ENCODE measurements at regions not wholly inside any gene's neighbourhood (a gene's known extent, or its start where the extent isn't known, plus 50 kb on each side); places are given as distances from the start of the nearest gene placed in this dataset.

DNA sequence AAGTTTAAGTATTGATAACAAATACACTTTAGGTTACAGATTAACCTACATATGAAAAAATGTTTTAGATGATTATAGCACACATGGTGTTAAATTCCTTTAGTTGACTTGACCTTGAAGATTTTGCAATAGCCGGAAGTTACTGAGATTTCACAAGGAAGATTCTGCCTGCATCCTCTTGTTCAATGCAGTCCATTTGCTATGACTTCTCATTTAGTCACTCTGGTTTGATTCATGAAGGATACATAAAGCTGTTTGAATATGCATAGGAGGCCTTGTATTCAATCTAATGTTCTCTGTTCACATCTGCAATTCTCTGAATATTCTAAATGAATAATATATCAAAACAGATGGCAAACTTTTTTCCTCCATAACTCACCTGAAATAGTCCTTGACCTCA is 870.2 kb upstream of the GOT2 start:
- Histone ChIP-seq H3K9me3 (ENCODE audit: control insufficient read depth, insufficient read depth, low read depth, low read length) (no peaks in the 10 kb centered on the region), H3K36me3 (ENCODE audit: control insufficient read depth, insufficient read depth, low read length) (no peaks in the 10 kb centered on the region), H3K27ac (ENCODE audit: low read length) (no peak overlapping the region), H3K4me3 (ENCODE audit: low read depth in 2 of 2, low read length in 2 of 2) (no peak overlapping the region), H3K4me1 (ENCODE audit: control insufficient read depth, insufficient read depth, low read length) (no peaks in the 10 kb centered on the region), H3K27me3 (ENCODE audit: control insufficient read depth, insufficient read depth, low read length) (no peaks in the 10 kb centered on the region)
- no peak for ATAC-seq
- BruUV-seq (replicated peaks), result no TSS peak
- no peak for DNase-seq (ENCODE audit: low read depth, low spot score)
- ChIA-PET POLR2A (no interaction called here), CTCF (no interaction called here)
- intact Hi-C loops (cut with micrococcal nuclease; ENCODE audit: unreplicated experiment), result no loop called here
- no peak for TF ChIP-seq POLR2AphosphoS5 (IDR thresholded peaks at IDR 0.05; ENCODE audit: low read depth, low read length)
- in situ Hi-C loops (cut with HindIII; ENCODE audit: low pct_unique_long_range_greater_than_20kb, low sequenced_read_pairs), result no loop called here

DNA sequence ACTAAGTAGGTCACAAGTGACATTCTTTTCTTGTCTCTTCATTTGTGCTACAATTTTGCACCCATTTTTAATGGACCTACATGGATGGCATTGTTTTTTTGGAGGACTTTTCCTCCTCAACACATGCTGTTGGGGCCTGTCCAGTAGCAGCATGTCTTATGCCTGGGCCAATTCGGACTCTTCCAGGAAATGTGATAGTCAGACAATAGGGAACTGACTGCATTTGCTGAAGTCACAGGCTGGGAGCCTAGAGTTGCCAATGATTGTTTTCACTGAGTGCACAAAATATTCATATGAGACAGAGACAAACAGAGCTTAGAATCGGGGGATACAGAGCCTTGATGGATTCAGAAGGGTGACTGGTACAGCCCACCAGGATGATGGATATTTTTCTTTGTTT is 867.3 kb upstream of the GOT2 start:
- H3K4me3 ChIP-seq (ENCODE audit: low read depth in 2 of 2, low read length in 2 of 2), result no peak overlapping the region
- H3K9me3 ChIP-seq (ENCODE audit: control insufficient read depth, insufficient read depth, low read depth, low read length), result no peaks in the 10 kb centered on the region
- CTCF ChIA-PET, result no interaction called here
- BruUV-seq (replicated peaks), result no TSS peak
- intact Hi-C loops (cut with micrococcal nuclease; ENCODE audit: unreplicated experiment) (no loop called here), in situ Hi-C loops (cut with HindIII; ENCODE audit: low pct_unique_long_range_greater_than_20kb, low sequenced_read_pairs) (no loop called here)
- H3K27me3 ChIP-seq (ENCODE audit: control insufficient read depth, insufficient read depth, low read length), result no peaks in the 10 kb centered on the region
- H3K36me3 ChIP-seq (ENCODE audit: control insufficient read depth, insufficient read depth, low read length), result no peaks in the 10 kb centered on the region
- ATAC-seq (no peak), DNase-seq (ENCODE audit: low read depth, low spot score) (no peak)
- no peak overlapping the region for H3K27ac ChIP-seq (ENCODE audit: low read length)
- POLR2A ChIA-PET, result no interaction called here
- no peaks in the 10 kb centered on the region for H3K4me1 ChIP-seq (ENCODE audit: control insufficient read depth, insufficient read depth, low read length)
- TF ChIP-seq SIN3A (IDR thresholded peaks at IDR 0.05; ENCODE audit: borderline replicate concordance, insufficient read depth, low read depth, low read length) (no peak), TCF7L2 (IDR thresholded peaks at IDR 0.05; ENCODE audit: low read depth, low read length) (no peak), POLR2AphosphoS5 (IDR thresholded peaks at IDR 0.05; ENCODE audit: low read depth, low read length) (no peak)
- TF ChIP-seq, protein P1, sequence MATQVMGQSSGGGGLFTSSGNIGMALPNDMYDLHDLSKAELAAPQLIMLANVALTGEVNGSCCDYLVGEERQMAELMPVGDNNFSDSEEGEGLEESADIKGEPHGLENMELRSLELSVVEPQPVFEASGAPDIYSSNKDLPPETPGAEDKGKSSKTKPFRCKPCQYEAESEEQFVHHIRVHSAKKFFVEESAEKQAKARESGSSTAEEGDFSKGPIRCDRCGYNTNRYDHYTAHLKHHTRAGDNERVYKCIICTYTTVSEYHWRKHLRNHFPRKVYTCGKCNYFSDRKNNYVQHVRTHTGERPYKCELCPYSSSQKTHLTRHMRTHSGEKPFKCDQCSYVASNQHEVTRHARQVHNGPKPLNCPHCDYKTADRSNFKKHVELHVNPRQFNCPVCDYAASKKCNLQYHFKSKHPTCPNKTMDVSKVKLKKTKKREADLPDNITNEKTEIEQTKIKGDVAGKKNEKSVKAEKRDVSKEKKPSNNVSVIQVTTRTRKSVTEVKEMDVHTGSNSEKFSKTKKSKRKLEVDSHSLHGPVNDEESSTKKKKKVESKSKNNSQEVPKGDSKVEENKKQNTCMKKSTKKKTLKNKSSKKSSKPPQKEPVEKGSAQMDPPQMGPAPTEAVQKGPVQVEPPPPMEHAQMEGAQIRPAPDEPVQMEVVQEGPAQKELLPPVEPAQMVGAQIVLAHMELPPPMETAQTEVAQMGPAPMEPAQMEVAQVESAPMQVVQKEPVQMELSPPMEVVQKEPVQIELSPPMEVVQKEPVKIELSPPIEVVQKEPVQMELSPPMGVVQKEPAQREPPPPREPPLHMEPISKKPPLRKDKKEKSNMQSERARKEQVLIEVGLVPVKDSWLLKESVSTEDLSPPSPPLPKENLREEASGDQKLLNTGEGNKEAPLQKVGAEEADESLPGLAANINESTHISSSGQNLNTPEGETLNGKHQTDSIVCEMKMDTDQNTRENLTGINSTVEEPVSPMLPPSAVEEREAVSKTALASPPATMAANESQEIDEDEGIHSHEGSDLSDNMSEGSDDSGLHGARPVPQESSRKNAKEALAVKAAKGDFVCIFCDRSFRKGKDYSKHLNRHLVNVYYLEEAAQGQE (IDR thresholded peaks at IDR 0.05; ENCODE audit: insufficient read depth in 1 of 2, low read depth in 2 of 2, low read length in 1 of 2), result no peak

DNA sequence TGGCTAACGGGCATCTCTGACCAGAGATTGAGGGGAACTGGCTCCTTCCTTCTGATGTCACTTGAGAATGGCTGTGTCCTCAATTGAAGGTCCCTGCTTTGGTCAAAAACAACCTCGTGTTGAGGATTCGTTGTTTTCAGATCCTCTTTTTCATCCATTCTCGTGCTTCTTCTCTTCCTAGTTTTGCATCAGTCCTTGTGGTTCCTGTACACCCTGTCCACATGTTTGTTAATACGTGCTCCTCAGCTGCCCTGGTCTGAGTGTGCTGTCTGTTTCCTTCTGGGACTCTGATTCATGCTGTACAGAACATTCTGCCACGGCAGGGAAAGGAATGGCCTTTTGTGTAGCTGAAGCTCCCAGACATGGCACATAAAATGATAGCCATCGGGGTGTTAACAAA is 863.2 kb upstream of the GOT2 start:
- no peaks in the 10 kb centered on the region for H3K4me1 ChIP-seq (ENCODE audit: control insufficient read depth, insufficient read depth, low read length)
- no TSS peak for BruUV-seq (replicated peaks)
- ATAC-seq, result no peak
- TF ChIP-seq POLR2AphosphoS5 (IDR thresholded peaks at IDR 0.05; ENCODE audit: low read depth, low read length), result no peak
- TF ChIP-seq TCF7L2 (IDR thresholded peaks at IDR 0.05; ENCODE audit: low read depth, low read length), result no peak
- no peaks in the 10 kb centered on the region for H3K36me3 ChIP-seq (ENCODE audit: control insufficient read depth, insufficient read depth, low read length)
- no peaks in the 10 kb centered on the region for H3K9me3 ChIP-seq (ENCODE audit: control insufficient read depth, insufficient read depth, low read depth, low read length)
- POLR2A ChIA-PET, result no interaction called here
- DNase-seq (ENCODE audit: low read depth, low spot score), result no peak
- H3K27me3 ChIP-seq (ENCODE audit: control insufficient read depth, insufficient read depth, low read length), result no peaks in the 10 kb centered on the region
- no peak overlapping the region for H3K27ac ChIP-seq (ENCODE audit: low read length)
- no peak overlapping the region for H3K4me3 ChIP-seq (ENCODE audit: low read depth in 2 of 2, low read length in 2 of 2)
- in situ Hi-C loops (cut with HindIII; ENCODE audit: low pct_unique_long_range_greater_than_20kb, low sequenced_read_pairs), result no loop called here
- intact Hi-C loops (cut with micrococcal nuclease; ENCODE audit: unreplicated experiment), result no loop called here
- CTCF ChIA-PET, result no interaction called here

DNA sequence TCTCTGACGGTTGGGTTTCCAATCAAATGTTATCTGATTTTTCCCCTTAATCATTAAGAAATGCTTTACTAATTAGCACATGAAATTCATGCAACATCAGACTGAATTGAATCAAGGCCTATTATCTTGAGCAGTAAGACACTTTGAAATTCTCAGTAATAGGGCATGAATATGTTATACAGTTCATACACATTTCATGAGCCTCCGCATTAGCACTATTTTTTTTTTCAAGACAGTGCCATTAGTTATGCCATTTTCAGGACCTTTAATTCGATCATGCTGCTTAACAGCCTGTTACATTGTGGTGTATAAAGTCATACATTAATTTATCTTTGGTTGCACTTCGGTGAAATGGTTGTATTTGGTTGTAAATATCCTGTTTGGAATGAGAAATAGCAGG is 862.6 kb upstream of the GOT2 start:
- in situ Hi-C loops (cut with HindIII; ENCODE audit: low pct_unique_long_range_greater_than_20kb, low sequenced_read_pairs) (no loop called here), intact Hi-C loops (cut with micrococcal nuclease; ENCODE audit: unreplicated experiment) (no loop called here)
- no TSS peak for BruUV-seq (replicated peaks)
- Histone ChIP-seq H3K4me3 (ENCODE audit: low read depth in 2 of 2, low read length in 2 of 2) (no peak overlapping the region), H3K27me3 (ENCODE audit: control insufficient read depth, insufficient read depth, low read length) (no peaks in the 10 kb centered on the region), H3K27ac (ENCODE audit: low read length) (no peak overlapping the region), H3K4me1 (ENCODE audit: control insufficient read depth, insufficient read depth, low read length) (no peaks in the 10 kb centered on the region), H3K36me3 (ENCODE audit: control insufficient read depth, insufficient read depth, low read length) (no peaks in the 10 kb centered on the region), H3K9me3 (ENCODE audit: control insufficient read depth, insufficient read depth, low read depth, low read length) (no peaks in the 10 kb centered on the region)
- no peak for ATAC-seq
- TF ChIP-seq, protein P2, sequence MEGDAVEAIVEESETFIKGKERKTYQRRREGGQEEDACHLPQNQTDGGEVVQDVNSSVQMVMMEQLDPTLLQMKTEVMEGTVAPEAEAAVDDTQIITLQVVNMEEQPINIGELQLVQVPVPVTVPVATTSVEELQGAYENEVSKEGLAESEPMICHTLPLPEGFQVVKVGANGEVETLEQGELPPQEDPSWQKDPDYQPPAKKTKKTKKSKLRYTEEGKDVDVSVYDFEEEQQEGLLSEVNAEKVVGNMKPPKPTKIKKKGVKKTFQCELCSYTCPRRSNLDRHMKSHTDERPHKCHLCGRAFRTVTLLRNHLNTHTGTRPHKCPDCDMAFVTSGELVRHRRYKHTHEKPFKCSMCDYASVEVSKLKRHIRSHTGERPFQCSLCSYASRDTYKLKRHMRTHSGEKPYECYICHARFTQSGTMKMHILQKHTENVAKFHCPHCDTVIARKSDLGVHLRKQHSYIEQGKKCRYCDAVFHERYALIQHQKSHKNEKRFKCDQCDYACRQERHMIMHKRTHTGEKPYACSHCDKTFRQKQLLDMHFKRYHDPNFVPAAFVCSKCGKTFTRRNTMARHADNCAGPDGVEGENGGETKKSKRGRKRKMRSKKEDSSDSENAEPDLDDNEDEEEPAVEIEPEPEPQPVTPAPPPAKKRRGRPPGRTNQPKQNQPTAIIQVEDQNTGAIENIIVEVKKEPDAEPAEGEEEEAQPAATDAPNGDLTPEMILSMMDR (IDR thresholded peaks at IDR 0.05), result no peak
- TF ChIP-seq, protein P1 (IDR thresholded peaks at IDR 0.05; ENCODE audit: insufficient read depth in 1 of 2, low read depth in 2 of 2, low read length in 1 of 2), result no peak
- no peak for TF ChIP-seq TCF7L2 (IDR thresholded peaks at IDR 0.05; ENCODE audit: low read depth, low read length)
- no peak for TF ChIP-seq SIN3A (IDR thresholded peaks at IDR 0.05; ENCODE audit: borderline replicate concordance, insufficient read depth, low read depth, low read length)
- TF ChIP-seq POLR2AphosphoS5 (IDR thresholded peaks at IDR 0.05; ENCODE audit: low read depth, low read length), result no peak
- no peak for DNase-seq (ENCODE audit: low read depth, low spot score)
- ChIA-PET CTCF (no interaction called here), POLR2A (no interaction called here)

Data from Panc1 (cell line).